ENCODE measurements at regions not wholly inside any gene's neighbourhood (a gene's known extent, or its start where the extent isn't known, plus 50 kb on each side); places are given as distances from the start of the nearest gene placed in this dataset.

DNA sequence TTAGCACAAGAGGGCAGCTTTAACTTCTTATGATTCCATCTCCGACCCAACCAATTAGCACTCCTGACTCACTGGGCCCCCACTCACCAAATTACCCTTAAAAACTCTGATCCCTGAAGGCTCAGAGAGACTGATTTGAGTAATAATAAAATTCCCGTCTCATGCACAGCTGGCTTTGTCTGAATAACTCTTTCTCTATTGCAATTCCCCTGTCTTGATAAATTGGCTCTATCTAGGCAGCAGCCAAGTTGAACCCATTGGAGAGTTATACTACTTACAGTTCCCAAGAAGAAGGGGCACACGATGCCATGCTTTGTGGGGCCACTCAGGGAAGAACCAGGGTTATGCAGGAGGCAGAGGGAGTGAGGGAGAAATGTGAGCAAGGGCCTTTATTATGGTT lies 632.8 kb downstream of the TSN start:
- no peak overlapping the region for H3K4me3 ChIP-seq (ENCODE audit: low read depth, low read length)
- no peak for TF ChIP-seq CTCF (IDR thresholded peaks at IDR 0.05; ENCODE audit: control insufficient read depth, extremely low read depth, insufficient read depth)
- DNase-seq (ENCODE audit: low read depth) = no peak

GRCh38 chr2:122389694-122390093 lies 634.2 kb downstream of the TSN start:
- no peak for DNase-seq (ENCODE audit: low read depth)
- H3K4me3 ChIP-seq (ENCODE audit: low read depth, low read length) = no peak overlapping the region
- no peak for TF ChIP-seq CTCF (IDR thresholded peaks at IDR 0.05; ENCODE audit: control insufficient read depth, extremely low read depth, insufficient read depth)

DNA sequence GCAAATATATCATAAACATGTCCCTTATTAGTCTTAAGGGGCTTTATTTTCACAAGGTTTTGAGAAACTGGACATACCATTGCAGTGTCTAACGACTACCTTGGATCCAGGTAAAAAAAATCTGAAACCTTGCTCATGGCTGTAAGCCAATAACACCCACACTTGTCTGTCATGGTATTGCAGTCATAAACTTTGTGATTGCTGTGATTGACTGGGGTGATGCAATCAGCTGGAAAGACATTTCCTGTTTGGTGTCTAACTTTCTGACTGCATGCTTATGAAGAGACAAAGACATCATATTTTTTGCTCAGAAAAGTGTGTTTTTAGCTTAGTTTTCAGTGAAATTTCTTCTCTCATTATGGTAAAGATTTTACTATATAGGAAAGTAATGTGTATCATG lies 635.0 kb downstream of the TSN start:
- H3K4me3 ChIP-seq (ENCODE audit: low read depth, low read length) = no peak overlapping the region
- DNase-seq (ENCODE audit: low read depth) = no peak
- TF ChIP-seq CTCF (IDR thresholded peaks at IDR 0.05; ENCODE audit: control insufficient read depth, extremely low read depth, insufficient read depth) = no peak

DNA sequence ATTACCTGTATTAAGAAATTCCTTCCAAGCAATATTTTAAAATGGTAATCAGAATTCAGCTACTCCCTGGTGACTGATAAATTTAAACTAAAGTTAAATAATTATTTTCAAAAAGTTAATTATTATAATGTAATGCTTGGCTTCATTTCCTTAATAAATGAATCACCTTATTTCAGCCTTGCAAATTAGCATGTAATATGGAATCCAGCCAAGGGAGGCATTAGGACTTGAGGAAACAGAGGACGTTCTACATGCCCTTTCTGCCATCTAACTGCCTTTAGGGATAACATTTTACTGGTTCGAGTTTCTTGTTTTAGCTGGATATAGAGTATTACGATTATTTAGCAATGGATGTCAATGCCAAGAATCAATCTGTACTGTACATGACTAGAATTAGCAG lies 636.3 kb downstream of the TSN start:
- DNase-seq (ENCODE audit: low read depth) = no peak
- no peak for TF ChIP-seq CTCF (IDR thresholded peaks at IDR 0.05; ENCODE audit: control insufficient read depth, extremely low read depth, insufficient read depth)
- no peak overlapping the region for H3K4me3 ChIP-seq (ENCODE audit: low read depth, low read length)

DNA sequence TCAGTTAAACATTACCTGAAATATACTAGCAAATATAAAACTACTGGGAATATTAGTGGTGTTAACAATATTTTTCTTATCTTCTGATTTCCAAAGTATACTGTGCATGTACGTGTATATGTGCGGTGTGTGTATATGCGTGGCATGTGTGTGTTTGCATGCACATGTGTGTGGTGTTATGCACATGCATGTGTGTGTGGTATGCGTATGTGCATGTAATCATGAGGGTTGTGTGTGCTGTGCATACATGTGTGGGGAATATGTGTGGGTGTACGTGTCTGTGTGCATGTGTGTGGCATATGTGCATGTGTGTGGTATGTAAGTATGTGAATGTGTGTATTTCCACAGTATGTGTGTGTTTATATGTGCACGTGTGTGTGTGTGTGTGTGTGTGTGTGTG lies 640.2 kb downstream of the TSN start:
- no peak overlapping the region for H3K4me3 ChIP-seq (ENCODE audit: low read depth, low read length)
- DNase-seq (ENCODE audit: low read depth) = no peak
- TF ChIP-seq CTCF (IDR thresholded peaks at IDR 0.05; ENCODE audit: control insufficient read depth, extremely low read depth, insufficient read depth) = no peak

GRCh38 chr2:122411231-122411630 lies 655.8 kb downstream of the TSN start:
- no peak for DNase-seq (ENCODE audit: low read depth)
- TF ChIP-seq CTCF (IDR thresholded peaks at IDR 0.05; ENCODE audit: control insufficient read depth, extremely low read depth, insufficient read depth) = no peak
- H3K4me3 ChIP-seq (ENCODE audit: low read depth, low read length) = no peak overlapping the region

GRCh38 chr2:122412360-122412759 lies 656.9 kb downstream of the TSN start:
- TF ChIP-seq CTCF (IDR thresholded peaks at IDR 0.05; ENCODE audit: control insufficient read depth, extremely low read depth, insufficient read depth) = no peak
- DNase-seq (ENCODE audit: low read depth) = peak; percentile 39
- no peak overlapping the region for H3K4me3 ChIP-seq (ENCODE audit: low read depth, low read length)

Data from LNCaP clone FGC (cell line).